ENCODE measurements at regions not wholly inside any gene's neighbourhood (a gene's known extent, or its start where the extent isn't known, plus 50 kb on each side); places are given as distances from the start of the nearest gene placed in this dataset.
"Not testable (repeated sequence)": the region's sequence is repeated elsewhere in the genome, so short reads cannot be mapped to it uniquely, and the experiment has no call there.

GRCh38 chr10:131363416-131363815 is 51.9 kb upstream of the TCERG1L start:
- DNase-seq (ENCODE audit: low read depth in 2 of 2) = no peak
- no peak for TF ChIP-seq CTCF (IDR thresholded peaks at IDR 0.05; ENCODE audit: low read depth, low read length)
- H3K4me3 ChIP-seq (replicated peaks in 1 of 2; ENCODE audit: low read depth in 2 of 2, low read length in 2 of 2) = no peak overlapping the region

- H3K4me3 ChIP-seq (replicated peaks in 1 of 2; ENCODE audit: low read depth in 2 of 2, low read length in 2 of 2) = no peak overlapping the region
- TF ChIP-seq CTCF (IDR thresholded peaks at IDR 0.05; ENCODE audit: low read depth, low read length) = no peak
- no peak for DNase-seq (ENCODE audit: low read depth in 2 of 2)
Observed at GRCh38 chr10:131371571-131371970, 60.0 kb upstream of the TCERG1L start.

GRCh38 chr10:131381576-131381975 is 70.1 kb upstream of the TCERG1L start:
- no peak for TF ChIP-seq CTCF (IDR thresholded peaks at IDR 0.05; ENCODE audit: low read depth, low read length)
- DNase-seq (ENCODE audit: low read depth in 2 of 2) = no peak
- H3K4me3 ChIP-seq (replicated peaks in 1 of 2; ENCODE audit: low read depth in 2 of 2, low read length in 2 of 2) = no peak overlapping the region

- DNase-seq (ENCODE audit: low read depth in 2 of 2); H3K4me3 ChIP-seq (replicated peaks in 1 of 2; ENCODE audit: low read depth in 2 of 2, low read length in 2 of 2): not testable (repeated sequence)
Observed at GRCh38 chr10:131385161-131385872, 73.8 kb upstream of the TCERG1L start.

GRCh38 chr10:131387018-131387529 is 75.6 kb upstream of the TCERG1L start:
- no peak for DNase-seq (ENCODE audit: low read depth in 2 of 2)
- H3K4me3 ChIP-seq (replicated peaks in 1 of 2; ENCODE audit: low read depth in 2 of 2, low read length in 2 of 2) = no peak overlapping the region
- no peak for TF ChIP-seq CTCF (IDR thresholded peaks at IDR 0.05; ENCODE audit: low read depth, low read length)

- no peak for TF ChIP-seq CTCF (IDR thresholded peaks at IDR 0.05; ENCODE audit: low read depth, low read length)
- H3K4me3 ChIP-seq (replicated peaks in 1 of 2; ENCODE audit: low read depth in 2 of 2, low read length in 2 of 2) = no peak overlapping the region
- no peak for DNase-seq (ENCODE audit: low read depth in 2 of 2)
Observed at GRCh38 chr10:131391936-131392335, 80.4 kb upstream of the TCERG1L start.

- TF ChIP-seq CTCF (IDR thresholded peaks at IDR 0.05; ENCODE audit: low read depth, low read length) = no peak
- DNase-seq (ENCODE audit: low read depth in 2 of 2) = no peak
- H3K4me3 ChIP-seq (replicated peaks in 1 of 2; ENCODE audit: low read depth in 2 of 2, low read length in 2 of 2) = no peak overlapping the region
Observed at GRCh38 chr10:131396121-131397050, 84.9 kb upstream of the TCERG1L start.

Data from cardiac fibroblast (primary cell).